ENCODE measurements at regions not wholly inside any gene's neighbourhood (a gene's known extent, or its start where the extent isn't known, plus 50 kb on each side); places are given as distances from the start of the nearest gene placed in this dataset.

- Histone ChIP-seq H3K9me3 (ENCODE audit: control insufficient read depth, insufficient read depth, low read depth, low read length) (no peaks in the 10 kb centered on the region), H3K4me1 (ENCODE audit: control insufficient read depth, extremely low read depth, insufficient read depth, low read length) (peaks cover 10% of the 10 kb centered on the region), H4K20me1 (ENCODE audit: control insufficient read depth, extremely low read depth, insufficient read depth, low read length) (no peaks in the 10 kb centered on the region), H3K27me3 (ENCODE audit: control insufficient read depth, insufficient read depth, low read length) (no peaks in the 10 kb centered on the region), H2AFZ (ENCODE audit: low read length) (no peak overlapping the region), H3K4me3 (replicated peaks in 1 of 4; ENCODE audit: control extremely low read depth in 1 of 4, insufficient read depth in 1 of 4, low read depth in 3 of 4, low read length in 4 of 4) (peak overlapping the region in 1 of 4 experiments; percentile 26), H3K4me2 (ENCODE audit: extremely low read depth, insufficient read depth, low read length) (peak overlapping the region; percentile 7), H3K27ac (ENCODE audit: insufficient read depth, low read length) (peak overlapping the region; percentile 60), H3K9ac (ENCODE audit: insufficient read depth, low read length) (no peak overlapping the region), H3K36me3 (ENCODE audit: control insufficient read depth, insufficient read depth, low read length) (no peaks in the 10 kb centered on the region), H3K79me2 (ENCODE audit: control insufficient read depth, insufficient read depth, low read length) (no peaks in the 10 kb centered on the region)
- TF ChIP-seq EZH2 (IDR thresholded peaks at IDR 0.05; ENCODE audit: low read length, missing control alignments): no peak
- no peak for TF ChIP-seq CTCF (conservative IDR thresholded peaks at IDR 0.05 in 1 of 2, IDR thresholded peaks at IDR 0.05 in 1 of 2; ENCODE audit: low read depth in 1 of 2, low read length in 2 of 2)
- DNase-seq (ENCODE audit: low read depth in 2 of 2): peak; percentile 84 to 88
Measured at GRCh38 chr7:16978358-16979244, 96.8 kb upstream of the AGR3 start.

- no peak for TF ChIP-seq CTCF (conservative IDR thresholded peaks at IDR 0.05 in 1 of 2, IDR thresholded peaks at IDR 0.05 in 1 of 2; ENCODE audit: low read depth in 1 of 2, low read length in 2 of 2)
- no peak for TF ChIP-seq EZH2 (IDR thresholded peaks at IDR 0.05; ENCODE audit: low read length, missing control alignments)
- H3K27ac ChIP-seq (ENCODE audit: insufficient read depth, low read length): no peak overlapping the region
- no peak overlapping the region for H3K4me2 ChIP-seq (ENCODE audit: extremely low read depth, insufficient read depth, low read length)
- no peak overlapping the region for H3K4me3 ChIP-seq (replicated peaks in 1 of 4; ENCODE audit: control extremely low read depth in 1 of 4, insufficient read depth in 1 of 4, low read depth in 3 of 4, low read length in 4 of 4)
- DNase-seq (ENCODE audit: low read depth in 2 of 2): no peak
- no peaks in the 10 kb centered on the region for H3K9me3 ChIP-seq (ENCODE audit: control insufficient read depth, insufficient read depth, low read depth, low read length)
- no peaks in the 10 kb centered on the region for H4K20me1 ChIP-seq (ENCODE audit: control insufficient read depth, extremely low read depth, insufficient read depth, low read length)
- no peaks in the 10 kb centered on the region for H3K27me3 ChIP-seq (ENCODE audit: control insufficient read depth, insufficient read depth, low read length)
- H3K4me1 ChIP-seq (ENCODE audit: control insufficient read depth, extremely low read depth, insufficient read depth, low read length): peaks cover 10% of the 10 kb centered on the region
- no peaks in the 10 kb centered on the region for H3K36me3 ChIP-seq (ENCODE audit: control insufficient read depth, insufficient read depth, low read length)
- H3K9ac ChIP-seq (ENCODE audit: insufficient read depth, low read length): no peak overlapping the region
- no peaks in the 10 kb centered on the region for H3K79me2 ChIP-seq (ENCODE audit: control insufficient read depth, insufficient read depth, low read length)
- no peak overlapping the region for H2AFZ ChIP-seq (ENCODE audit: low read length)
Measured at GRCh38 chr7:16980539-16980938, 98.8 kb upstream of the AGR3 start.

GRCh38 chr7:16982640-16983350 lies 101.0 kb upstream of the AGR3 start:
- H3K27ac ChIP-seq (ENCODE audit: insufficient read depth, low read length): no peak overlapping the region
- no peak overlapping the region for H2AFZ ChIP-seq (ENCODE audit: low read length)
- peak; percentile 96 to 99 for TF ChIP-seq CTCF (conservative IDR thresholded peaks at IDR 0.05 in 1 of 2, IDR thresholded peaks at IDR 0.05 in 1 of 2; ENCODE audit: low read depth in 1 of 2, low read length in 2 of 2)
- no peak for TF ChIP-seq EZH2 (IDR thresholded peaks at IDR 0.05; ENCODE audit: low read length, missing control alignments)
- no peaks in the 10 kb centered on the region for H3K36me3 ChIP-seq (ENCODE audit: control insufficient read depth, insufficient read depth, low read length)
- peaks cover 10% of the 10 kb centered on the region for H3K4me1 ChIP-seq (ENCODE audit: control insufficient read depth, extremely low read depth, insufficient read depth, low read length)
- H3K4me3 ChIP-seq (replicated peaks in 1 of 4; ENCODE audit: control extremely low read depth in 1 of 4, insufficient read depth in 1 of 4, low read depth in 3 of 4, low read length in 4 of 4): no peak overlapping the region
- no peaks in the 10 kb centered on the region for H3K27me3 ChIP-seq (ENCODE audit: control insufficient read depth, insufficient read depth, low read length)
- H3K9ac ChIP-seq (ENCODE audit: insufficient read depth, low read length): no peak overlapping the region
- no peaks in the 10 kb centered on the region for H3K9me3 ChIP-seq (ENCODE audit: control insufficient read depth, insufficient read depth, low read depth, low read length)
- peak; percentile 48 to 76 for DNase-seq (ENCODE audit: low read depth in 2 of 2)
- H3K79me2 ChIP-seq (ENCODE audit: control insufficient read depth, insufficient read depth, low read length): no peaks in the 10 kb centered on the region
- peak overlapping the region; percentile 5 for H3K4me2 ChIP-seq (ENCODE audit: extremely low read depth, insufficient read depth, low read length)
- H4K20me1 ChIP-seq (ENCODE audit: control insufficient read depth, extremely low read depth, insufficient read depth, low read length): no peaks in the 10 kb centered on the region

All from fibroblast of lung (primary cell).